T-helper 9 cell (primary cell): ENCODE measurements at regions not wholly inside any gene's neighbourhood (a gene's known extent, or its start where the extent isn't known, plus 50 kb on each side); places are given as distances from the start of the nearest gene placed in this dataset.
"Not testable (repeated sequence)": the region's sequence is repeated elsewhere in the genome, so short reads cannot be mapped to it uniquely, and the experiment has no call there.

ENCODE experiments used
- DNase-seq: peaks from one replicate; pipeline ENCODE4 v3.0.0-alpha.2; 2020

GRCh38 chr9:135366104-135366503, 113.5 kb upstream of the PPP1R26 start:
- no peak for DNase-seq

GRCh38 chr9:135369412-135369990, 110.1 kb upstream of the PPP1R26 start:
- DNase-seq: no peak

- no peak for DNase-seq
Observed at GRCh38 chr9:135370411-135371375, 108.9 kb upstream of the PPP1R26 start.

- no peak for DNase-seq
Observed at GRCh38 chr9:135371535-135371934, 108.0 kb upstream of the PPP1R26 start.

GRCh38 chr9:135372036-135372435, 107.5 kb upstream of the PPP1R26 start:
- DNase-seq: no peak

- no peak for DNase-seq
Observed at GRCh38 chr9:135372501-135373008, 107.0 kb upstream of the PPP1R26 start.

- DNase-seq: no peak
Observed at GRCh38 chr9:135373151-135373685, 106.4 kb upstream of the PPP1R26 start.

GRCh38 chr9:135373820-135374219, 105.8 kb upstream of the PPP1R26 start:
- DNase-seq: no peak

GRCh38 chr9:135374591-135374990, 105.0 kb upstream of the PPP1R26 start:
- no peak for DNase-seq

GRCh38 chr9:135375001-135375400, 104.6 kb upstream of the PPP1R26 start:
- DNase-seq: no peak

GRCh38 chr9:135376511-135377265, 102.9 kb upstream of the PPP1R26 start:
- DNase-seq: no peak

- no peak for DNase-seq
Observed at GRCh38 chr9:135377431-135377830, 102.2 kb upstream of the PPP1R26 start.

- DNase-seq: no peak
Observed at GRCh38 chr9:135378751-135379150, 100.8 kb upstream of the PPP1R26 start.

- no peak for DNase-seq
Observed at GRCh38 chr9:135379540-135380267, 99.9 kb upstream of the PPP1R26 start.

- DNase-seq: no peak
Observed at GRCh38 chr9:135380311-135380960, 99.1 kb upstream of the PPP1R26 start.

- no peak for DNase-seq
Observed at GRCh38 chr9:135381762-135382310, 97.7 kb upstream of the PPP1R26 start.

- DNase-seq: no peak
Observed at GRCh38 chr9:135384226-135384625, 95.4 kb upstream of the PPP1R26 start.

GRCh38 chr9:135384815-135385405, 94.7 kb upstream of the PPP1R26 start:
- DNase-seq: not testable (repeated sequence)

- DNase-seq: no peak
Observed at GRCh38 chr9:135385793-135386192, 93.8 kb upstream of the PPP1R26 start.

GRCh38 chr9:135387976-135388375, 91.6 kb upstream of the PPP1R26 start:
- DNase-seq: no peak

GRCh38 chr9:135388530-135388929, 91.1 kb upstream of the PPP1R26 start:
- DNase-seq: no peak
